ENCODE measurements at regions not wholly inside any gene's neighbourhood (a gene's known extent, or its start where the extent isn't known, plus 50 kb on each side); places are given as distances from the start of the nearest gene placed in this dataset.

DNA sequence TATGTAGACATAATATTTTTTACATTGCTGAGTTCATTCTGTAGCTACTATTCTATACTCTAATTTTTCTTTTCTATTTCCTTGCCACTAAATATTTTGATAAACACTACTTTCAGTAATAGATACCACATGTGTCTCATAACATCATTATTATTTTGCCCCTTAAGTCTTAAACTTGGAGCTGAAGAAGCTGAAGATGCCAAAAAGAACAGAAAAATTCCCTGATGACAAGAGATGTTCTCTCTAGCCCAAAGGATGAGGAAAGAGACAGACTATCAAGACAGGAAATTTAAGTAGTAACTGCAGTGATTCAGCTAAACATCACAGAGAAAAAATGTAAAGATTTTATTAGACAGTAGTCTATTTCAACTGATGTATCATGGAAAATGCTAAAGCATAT lies 322.0 kb upstream of the KLHL1 start:
- no peak for TF ChIP-seq POLR2A (IDR thresholded peaks at IDR 0.05)
- no peak for TF ChIP-seq EP300 (IDR thresholded peaks at IDR 0.05)
- TF ChIP-seq, protein P1, sequence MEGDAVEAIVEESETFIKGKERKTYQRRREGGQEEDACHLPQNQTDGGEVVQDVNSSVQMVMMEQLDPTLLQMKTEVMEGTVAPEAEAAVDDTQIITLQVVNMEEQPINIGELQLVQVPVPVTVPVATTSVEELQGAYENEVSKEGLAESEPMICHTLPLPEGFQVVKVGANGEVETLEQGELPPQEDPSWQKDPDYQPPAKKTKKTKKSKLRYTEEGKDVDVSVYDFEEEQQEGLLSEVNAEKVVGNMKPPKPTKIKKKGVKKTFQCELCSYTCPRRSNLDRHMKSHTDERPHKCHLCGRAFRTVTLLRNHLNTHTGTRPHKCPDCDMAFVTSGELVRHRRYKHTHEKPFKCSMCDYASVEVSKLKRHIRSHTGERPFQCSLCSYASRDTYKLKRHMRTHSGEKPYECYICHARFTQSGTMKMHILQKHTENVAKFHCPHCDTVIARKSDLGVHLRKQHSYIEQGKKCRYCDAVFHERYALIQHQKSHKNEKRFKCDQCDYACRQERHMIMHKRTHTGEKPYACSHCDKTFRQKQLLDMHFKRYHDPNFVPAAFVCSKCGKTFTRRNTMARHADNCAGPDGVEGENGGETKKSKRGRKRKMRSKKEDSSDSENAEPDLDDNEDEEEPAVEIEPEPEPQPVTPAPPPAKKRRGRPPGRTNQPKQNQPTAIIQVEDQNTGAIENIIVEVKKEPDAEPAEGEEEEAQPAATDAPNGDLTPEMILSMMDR (IDR thresholded peaks at IDR 0.05), result no peak
- no peak overlapping the region for H3K4me3 ChIP-seq

DNA sequence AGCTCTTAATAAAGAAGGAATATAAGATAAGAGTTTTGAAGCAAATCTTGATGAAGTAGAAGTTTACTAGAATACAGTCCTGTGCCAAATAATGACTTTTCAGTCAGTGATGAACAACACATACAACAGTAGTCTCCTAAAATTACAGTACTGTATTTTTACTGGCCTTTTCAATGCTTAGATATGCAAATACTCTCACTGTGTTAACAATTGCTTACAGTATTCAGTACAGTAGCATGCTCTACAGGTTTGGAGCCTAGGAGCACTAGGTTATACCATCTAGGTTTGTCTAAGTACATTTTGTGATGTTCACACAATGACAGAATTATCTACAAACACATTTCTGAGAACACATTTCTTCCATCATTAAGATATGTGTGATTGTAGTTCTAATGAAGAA lies 316.7 kb upstream of the KLHL1 start:
- no peaks in the 10 kb centered on the region for H3K36me3 ChIP-seq
- H3K27ac ChIP-seq, result no peak overlapping the region
- no peaks in the 10 kb centered on the region for H3K27me3 ChIP-seq
- H3K4me1 ChIP-seq (ENCODE audit: insufficient read depth), result no peaks in the 10 kb centered on the region
- TF ChIP-seq, protein P1 (IDR thresholded peaks at IDR 0.05), result no peak
- no peak for TF ChIP-seq POLR2A (IDR thresholded peaks at IDR 0.05)
- no peak for TF ChIP-seq EP300 (IDR thresholded peaks at IDR 0.05)
- H3K9me3 ChIP-seq, result no peaks in the 10 kb centered on the region
- intact Hi-C loops (cut with DNase I), result no loop called here
- no peak for DNase-seq
- H3K4me3 ChIP-seq, result no peak overlapping the region

More for the DNA sequence above, 322.0 kb upstream of the KLHL1 start:
- no peak for DNase-seq
- Histone ChIP-seq H3K9me3 (no peaks in the 10 kb centered on the region), H3K27ac (no peak overlapping the region), H3K4me1 (ENCODE audit: insufficient read depth) (no peaks in the 10 kb centered on the region), H3K36me3 (no peaks in the 10 kb centered on the region), H3K27me3 (no peaks in the 10 kb centered on the region)
- intact Hi-C loops (cut with DNase I), result no loop called here

DNA sequence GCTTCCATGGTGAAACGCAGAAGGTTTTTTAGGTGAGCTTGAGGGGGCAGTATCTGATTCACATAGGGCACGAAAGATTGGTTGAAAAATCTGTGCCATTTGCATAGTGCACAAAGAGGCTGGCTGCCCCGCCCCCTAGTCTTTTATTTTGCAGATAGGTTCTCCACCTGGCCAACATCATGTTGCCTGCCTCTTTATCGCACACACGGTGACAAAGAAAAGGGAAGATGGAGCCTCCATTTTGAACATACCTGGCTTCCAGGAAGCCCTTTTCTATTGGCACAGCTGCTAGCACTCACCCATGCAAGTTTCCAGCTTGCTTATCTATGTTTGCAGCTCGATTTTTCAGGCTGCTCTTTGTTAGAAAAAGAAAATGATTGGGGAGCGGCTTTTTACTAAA lies 316.2 kb upstream of the KLHL1 start:
- intact Hi-C loops (cut with DNase I), result no loop called here

DNA sequence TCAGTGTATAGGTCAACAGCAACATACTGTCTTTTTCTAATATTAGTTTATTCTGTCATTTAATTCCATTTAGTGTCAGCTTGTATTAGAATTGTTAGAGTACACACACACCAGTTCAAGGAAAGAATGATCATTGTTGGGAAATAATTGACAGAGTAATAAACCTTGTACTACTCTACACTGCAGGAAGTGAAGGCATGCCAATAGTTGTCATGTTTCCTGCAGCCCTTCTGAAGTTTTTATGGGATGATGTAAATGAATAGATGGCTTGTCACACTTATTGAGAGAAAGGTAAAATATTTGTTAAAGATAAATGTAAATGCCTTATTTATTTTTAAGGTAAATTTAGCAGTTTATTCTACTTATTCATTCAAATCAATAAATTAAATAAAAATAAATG lies 306.9 kb upstream of the KLHL1 start:
- no peak overlapping the region for H3K4me3 ChIP-seq
- H3K4me1 ChIP-seq (ENCODE audit: insufficient read depth), result no peaks in the 10 kb centered on the region
- DNase-seq, result no peak
- intact Hi-C loops (cut with DNase I), result no loop called here
- H3K9me3 ChIP-seq, result no peaks in the 10 kb centered on the region
- no peak for TF ChIP-seq EP300 (IDR thresholded peaks at IDR 0.05)
- no peak for TF ChIP-seq POLR2A (IDR thresholded peaks at IDR 0.05)
- TF ChIP-seq, protein P1 (IDR thresholded peaks at IDR 0.05), result no peak
- no peaks in the 10 kb centered on the region for H3K27me3 ChIP-seq
- no peak overlapping the region for H3K27ac ChIP-seq
- H3K36me3 ChIP-seq, result no peaks in the 10 kb centered on the region

More for the DNA sequence above, 316.2 kb upstream of the KLHL1 start:
- 64 to 79% (median 68%) methylated on average over 7 of the region's 7 CpGs for WGBS, 3 donors
- Histone ChIP-seq H3K27me3 (no peaks in the 10 kb centered on the region), H3K4me1 (ENCODE audit: insufficient read depth) (no peaks in the 10 kb centered on the region), H3K36me3 (no peaks in the 10 kb centered on the region), H3K9me3 (no peaks in the 10 kb centered on the region), H3K4me3 (no peak overlapping the region), H3K27ac (no peak overlapping the region)
- TF ChIP-seq POLR2A (IDR thresholded peaks at IDR 0.05), result no peak
- TF ChIP-seq EP300 (IDR thresholded peaks at IDR 0.05), result no peak
- TF ChIP-seq, protein P1 (IDR thresholded peaks at IDR 0.05), result no peak
- DNase-seq, result no peak

DNA sequence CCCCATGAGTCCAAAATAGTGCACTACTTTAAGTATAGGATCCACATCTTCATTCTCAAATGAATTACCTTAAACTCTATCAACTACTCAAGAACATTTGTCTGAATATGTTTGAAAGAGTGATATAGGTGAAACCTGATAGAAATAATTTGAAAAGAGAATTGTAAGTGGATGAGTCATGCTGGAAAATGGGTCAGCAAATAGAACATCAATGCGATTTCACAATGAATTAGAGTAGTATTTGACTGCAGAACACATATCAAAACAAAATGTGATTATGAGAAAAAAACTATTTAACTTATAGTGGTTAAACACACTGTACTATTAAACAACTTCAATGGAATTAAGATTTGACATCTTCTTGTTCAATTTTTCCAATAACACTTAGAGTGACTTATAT lies 300.6 kb upstream of the KLHL1 start:
- 89 to 96% (median 96%) methylated on average over 1 of the region's 1 CpG for WGBS, 3 donors
- intact Hi-C loops (cut with DNase I), result no loop called here
- no peak overlapping the region for H3K27ac ChIP-seq
- H3K4me1 ChIP-seq (ENCODE audit: insufficient read depth), result no peaks in the 10 kb centered on the region
- no peaks in the 10 kb centered on the region for H3K9me3 ChIP-seq
- no peak for DNase-seq
- H3K27me3 ChIP-seq, result no peaks in the 10 kb centered on the region
- no peaks in the 10 kb centered on the region for H3K36me3 ChIP-seq
- no peak for TF ChIP-seq EP300 (IDR thresholded peaks at IDR 0.05)
- TF ChIP-seq POLR2A (IDR thresholded peaks at IDR 0.05), result no peak
- TF ChIP-seq, protein P1 (IDR thresholded peaks at IDR 0.05), result no peak
- no peak overlapping the region for H3K4me3 ChIP-seq

Data from ovary (tissue), 7 donors.